H1 (cell line): ENCODE measurements at regions not wholly inside any gene's neighbourhood (a gene's known extent, or its start where the extent isn't known, plus 50 kb on each side); places are given as distances from the start of the nearest gene placed in this dataset.

Experiments used
- CBX5 ChIP-seq: fragments of 300-800, 300-1000 bp; sonication (generic); IDR thresholded peaks from 2 replicates; pipeline ENCODE4 v1.7.1; 2016; ENCODE audit warnings: antibody characterized with exemption, low read length, low read depth
- GABPA ChIP-seq: IDR thresholded peaks from 2 replicates; pipeline ENCODE4 v1.6.1; 2011; ENCODE audit warnings: mild to moderate bottlenecking, low read length, moderate library complexity, borderline replicate concordance; ENCODE audit not compliant: insufficient read depth

DNA sequence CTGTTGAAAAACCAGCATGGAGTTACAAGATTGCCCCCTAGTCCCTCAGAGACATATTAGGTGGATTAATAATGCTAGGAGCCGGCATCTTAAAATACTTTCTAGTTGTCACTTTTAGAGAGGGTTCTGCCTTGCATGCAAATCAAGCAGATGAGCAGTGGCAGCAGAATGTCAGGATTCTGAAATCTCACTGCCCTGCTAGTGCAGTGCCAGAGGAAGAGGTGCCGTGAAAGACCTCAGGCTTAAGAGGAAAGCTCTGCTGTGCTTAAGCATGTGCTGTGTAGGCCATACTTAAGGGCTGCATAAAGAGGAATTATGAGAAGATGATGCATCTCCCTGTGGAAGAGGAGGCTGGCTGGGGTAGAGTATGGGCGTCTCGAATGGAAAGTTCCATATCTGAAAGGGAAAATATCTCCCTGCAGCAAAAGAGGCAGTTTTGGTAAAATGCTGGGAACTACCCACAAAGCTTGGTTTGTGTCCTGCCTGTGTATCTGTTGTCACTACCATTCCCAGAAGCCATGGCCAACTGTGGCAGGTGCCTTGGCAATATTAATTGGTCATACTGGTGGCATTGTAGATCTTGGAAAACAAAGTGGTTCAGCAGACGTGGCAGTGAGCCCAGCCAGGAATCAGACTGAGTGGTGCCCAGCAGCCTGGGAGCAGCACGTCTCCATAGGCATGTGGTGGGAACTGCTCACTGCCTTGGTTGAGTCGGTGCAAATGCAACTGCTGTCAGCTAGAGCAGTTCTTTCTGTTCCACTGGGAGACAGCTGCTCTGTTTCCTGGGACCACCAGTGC lies 131.9 kb downstream of the EVA1A start (continued):
- TF ChIP-seq CBX5 (no peak), GABPA (no peak)
